CD4-positive, alpha-beta T cell (primary cell): ENCODE measurements at regions not wholly inside any gene's neighbourhood (a gene's known extent, or its start where the extent isn't known, plus 50 kb on each side); places are given as distances from the start of the nearest gene placed in this dataset.

ENCODE experiments used
- ATAC-seq: fragments of 200-7000 bp; cut with Tn5 transposase; one replicate; pipeline ENCODE4 v1.10.0; 2022; ENCODE audit warnings: mild to moderate bottlenecking; ENCODE audit not compliant: poor library complexity
- CTCF ChIA-PET: fragments of 350-600 bp; sonication (Branson Sonifier 250); formaldehyde crosslinking; loops from one replicate; lab custom pipeline; 2021; ENCODE audit warnings: antibody characterized with exemption, inconsistent platforms; lab: Charles Lee
- POLR2A ChIA-PET: fragments of 350-600 bp; sonication (Branson Sonifier 250); formaldehyde crosslinking; loops from one replicate; lab custom pipeline; 2021; ENCODE audit warnings: antibody characterized with exemption, inconsistent platforms; lab: Charles Lee
- DNase-seq, 14 experiments: peaks; one replicate each; pipeline ENCODE4 v3.0.0-alpha.2; 2013 to 2020; ENCODE audit warnings: mixed read lengths in 2 of 14
- H3K27ac ChIP-seq, 2 donors: one replicate each; pipeline versions ENCODE4 v1.5.1 to v1.7.0; 2013; ENCODE audit warnings: low read length in 2 of 2, low read depth in 1 of 2, mild to moderate bottlenecking in 1 of 2
- H3K27me3 ChIP-seq, 2 experiments: 1 replicate in 1 of 2; 2 replicates in 1 of 2; pipeline versions ENCODE4 v1.6.1 to v1.7.0; 2013; ENCODE audit warnings: low read length in 2 of 2, control low read depth in 1 of 2, mild to moderate bottlenecking in 1 of 2, moderate library complexity in 1 of 2; ENCODE audit not compliant: insufficient read depth in 2 of 2, control insufficient read depth in 1 of 2
- H3K36me3 ChIP-seq: one replicate; pipeline ENCODE4 v1.6.1; 2013; ENCODE audit warnings: low read length, control low read depth; ENCODE audit not compliant: insufficient read depth
- H3K4me1 ChIP-seq: one replicate; pipeline ENCODE4 v1.6.1; 2013; ENCODE audit warnings: low read length, control low read depth; ENCODE audit not compliant: insufficient read depth
- H3K4me3 ChIP-seq: one replicate; pipeline ENCODE4 v1.5.1; 2013; ENCODE audit warnings: mild to moderate bottlenecking, low read length, moderate library complexity
- H3K9me3 ChIP-seq, 2 experiments: 1 replicate in 1 of 2; 2 replicates in 1 of 2; pipeline versions ENCODE4 v1.6.1 to v1.7.0; 2013; ENCODE audit warnings: low read length in 2 of 2, mild to moderate bottlenecking in 2 of 2, control low read depth in 1 of 2, moderate library complexity in 1 of 2; ENCODE audit not compliant: control insufficient read depth in 1 of 2, insufficient read depth in 1 of 2
- H3K27ac Mint-ChIP-seq: one replicate; pipeline ENCODE4 v1.8.0; 2020; ENCODE audit warnings: mixed read lengths
- H3K27me3 Mint-ChIP-seq: one replicate; pipeline ENCODE4 v1.8.0; 2021; ENCODE audit warnings: mixed read lengths
- H3K36me3 Mint-ChIP-seq: one replicate; pipeline ENCODE4 v1.8.0; 2021; ENCODE audit warnings: low read depth, mixed read lengths
- H3K4me1 Mint-ChIP-seq: one replicate; pipeline ENCODE4 v1.8.0; 2021; ENCODE audit warnings: low read depth, mixed read lengths
- H3K4me3 Mint-ChIP-seq: one replicate; pipeline ENCODE4 v1.8.0; 2020; ENCODE audit warnings: mild to moderate bottlenecking, mixed read lengths
- H3K9me3 Mint-ChIP-seq: one replicate; pipeline ENCODE4 v1.8.0; 2020; ENCODE audit warnings: mixed read lengths
- intact Hi-C, 2 experiments: fragments of 100-400 bp; cut with DNase I in 1 of 2; cut with micrococcal nuclease in 1 of 2; formaldehyde crosslinking; loops; one replicate each; pipeline versions ENCODE4 v1.15.1 to v1.9.0; 2023 to 2025; cut with DNase I, micrococcal nuclease
- TF ChIP-seq, protein P1 (sequence below): fragments of 200-600 bp; IDR thresholded peaks from one replicate; pipeline ENCODE4 v1.8.0; 2022; ENCODE audit warnings: antibody characterized with exemption, mild to moderate bottlenecking

DNA sequence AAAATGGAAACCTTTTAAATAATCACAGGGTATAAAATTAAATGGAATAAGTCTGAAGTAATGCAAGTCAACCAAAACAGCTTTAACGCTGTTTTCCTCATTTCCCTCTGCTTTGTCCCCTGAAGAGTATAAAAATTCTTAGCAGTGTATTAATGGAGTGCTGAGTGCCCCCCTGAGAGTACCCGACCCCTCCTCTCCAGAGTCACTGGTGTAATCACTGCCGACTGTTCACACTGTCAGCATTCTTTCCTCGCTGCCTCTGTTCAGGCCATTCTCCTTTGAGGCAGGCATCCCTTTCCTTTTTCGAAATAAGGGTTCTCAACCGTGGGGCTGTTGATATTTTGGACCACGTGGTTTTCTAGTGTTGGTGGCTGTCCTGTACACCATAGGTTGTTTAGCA lies 146.9 kb upstream of the SLC10A2 start:
- H3K4me3 Mint-ChIP-seq = no peak overlapping the region
- no peaks in the 10 kb centered on the region for H3K36me3 Mint-ChIP-seq
- H3K27ac ChIP-seq = no peak overlapping the region
- H3K4me3 ChIP-seq = no peak overlapping the region
- ATAC-seq = no peak
- H3K4me1 ChIP-seq = no peaks in the 10 kb centered on the region
- H3K9me3 ChIP-seq = peaks cover 0 to 3% of the 10 kb centered on the region in 2 experiments
- ChIA-PET POLR2A (no interaction called here), CTCF (no interaction called here)
- no peaks in the 10 kb centered on the region for H3K27me3 Mint-ChIP-seq
- H3K9me3 Mint-ChIP-seq = no peaks in the 10 kb centered on the region
- H3K27ac Mint-ChIP-seq = no peak overlapping the region
- H3K36me3 ChIP-seq = no peaks in the 10 kb centered on the region
- no peak for DNase-seq
- TF ChIP-seq, protein P1, sequence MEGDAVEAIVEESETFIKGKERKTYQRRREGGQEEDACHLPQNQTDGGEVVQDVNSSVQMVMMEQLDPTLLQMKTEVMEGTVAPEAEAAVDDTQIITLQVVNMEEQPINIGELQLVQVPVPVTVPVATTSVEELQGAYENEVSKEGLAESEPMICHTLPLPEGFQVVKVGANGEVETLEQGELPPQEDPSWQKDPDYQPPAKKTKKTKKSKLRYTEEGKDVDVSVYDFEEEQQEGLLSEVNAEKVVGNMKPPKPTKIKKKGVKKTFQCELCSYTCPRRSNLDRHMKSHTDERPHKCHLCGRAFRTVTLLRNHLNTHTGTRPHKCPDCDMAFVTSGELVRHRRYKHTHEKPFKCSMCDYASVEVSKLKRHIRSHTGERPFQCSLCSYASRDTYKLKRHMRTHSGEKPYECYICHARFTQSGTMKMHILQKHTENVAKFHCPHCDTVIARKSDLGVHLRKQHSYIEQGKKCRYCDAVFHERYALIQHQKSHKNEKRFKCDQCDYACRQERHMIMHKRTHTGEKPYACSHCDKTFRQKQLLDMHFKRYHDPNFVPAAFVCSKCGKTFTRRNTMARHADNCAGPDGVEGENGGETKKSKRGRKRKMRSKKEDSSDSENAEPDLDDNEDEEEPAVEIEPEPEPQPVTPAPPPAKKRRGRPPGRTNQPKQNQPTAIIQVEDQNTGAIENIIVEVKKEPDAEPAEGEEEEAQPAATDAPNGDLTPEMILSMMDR = no peak
- intact Hi-C loops = no loop called here
- H3K27me3 ChIP-seq = no peaks in the 10 kb centered on the region
- H3K4me1 Mint-ChIP-seq = no peaks in the 10 kb centered on the region

DNA sequence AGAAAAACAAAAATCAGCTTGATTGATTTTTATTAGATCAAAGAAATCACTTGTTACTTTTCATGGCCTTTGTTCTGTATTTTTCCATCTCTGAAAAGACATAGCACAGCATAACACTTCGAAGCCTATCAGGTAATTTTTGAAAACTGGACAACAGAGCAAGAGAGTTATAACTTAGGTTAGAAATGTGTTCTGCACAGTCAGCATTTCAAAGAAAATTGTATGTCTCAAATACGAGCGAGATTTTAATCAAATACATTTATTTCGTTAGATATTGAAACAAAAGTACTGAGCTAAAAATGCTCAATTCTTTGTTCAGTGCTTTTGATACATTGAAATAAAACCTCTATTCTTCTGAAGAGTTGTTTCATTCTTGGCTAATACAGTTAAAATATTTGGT lies 144.1 kb upstream of the SLC10A2 start:
- Mint-ChIP-seq H3K9me3 (no peaks in the 10 kb centered on the region), H3K27ac (no peak overlapping the region), H3K36me3 (no peaks in the 10 kb centered on the region), H3K4me3 (no peak overlapping the region), H3K27me3 (no peaks in the 10 kb centered on the region), H3K4me1 (no peaks in the 10 kb centered on the region)
- intact Hi-C loops = no loop called here
- Histone ChIP-seq H3K4me3 (no peak overlapping the region), H3K27ac (no peak overlapping the region), H3K27me3 (no peaks in the 10 kb centered on the region), H3K36me3 (no peaks in the 10 kb centered on the region), H3K9me3 (peaks cover 0 to 3% of the 10 kb centered on the region in 2 experiments), H3K4me1 (no peaks in the 10 kb centered on the region)
- POLR2A ChIA-PET = no interaction called here
- TF ChIP-seq, protein P1 = no peak
- CTCF ChIA-PET = no interaction called here
- no peak for DNase-seq
- no peak for ATAC-seq

DNA sequence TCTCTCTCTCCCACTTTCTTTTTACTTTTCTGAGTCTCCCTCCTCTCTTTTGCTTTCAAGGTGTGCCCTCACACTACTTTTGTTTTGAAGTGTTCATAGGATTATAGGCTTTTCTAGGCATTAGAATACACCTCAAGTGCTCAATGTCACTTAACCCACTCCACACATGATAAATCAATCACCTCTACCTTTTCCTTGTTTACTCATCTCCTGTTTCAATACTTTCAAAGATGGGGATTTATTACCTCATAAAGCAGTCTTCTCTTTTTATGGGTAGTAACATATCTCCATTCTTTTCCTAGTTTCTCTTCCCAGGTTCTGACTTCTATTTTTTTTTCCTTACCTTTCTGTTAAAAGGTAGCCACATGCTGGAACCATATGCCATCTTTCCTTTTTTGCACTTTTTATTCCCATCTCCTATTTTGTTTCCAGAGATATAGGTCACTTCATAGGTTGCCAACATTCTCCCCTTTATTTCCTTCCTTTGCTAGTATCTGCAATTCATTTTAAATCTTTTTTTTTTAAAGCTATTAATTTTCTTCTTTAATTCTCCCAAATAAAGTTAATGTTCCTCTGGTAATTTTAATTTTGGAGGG lies 137.6 kb upstream of the SLC10A2 start:
- Histone ChIP-seq H3K4me1 (no peaks in the 10 kb centered on the region), H3K9me3 (peaks cover 0 to 4% of the 10 kb centered on the region in 2 experiments), H3K36me3 (no peaks in the 10 kb centered on the region), H3K27me3 (no peaks in the 10 kb centered on the region), H3K4me3 (no peak overlapping the region), H3K27ac (no peak overlapping the region)
- POLR2A ChIA-PET = no interaction called here
- H3K27ac Mint-ChIP-seq = no peak overlapping the region
- H3K4me3 Mint-ChIP-seq = no peak overlapping the region
- H3K27me3 Mint-ChIP-seq = no peaks in the 10 kb centered on the region
- no peak for ATAC-seq
- intact Hi-C loops = no loop called here
- H3K36me3 Mint-ChIP-seq = no peaks in the 10 kb centered on the region
- H3K4me1 Mint-ChIP-seq = no peaks in the 10 kb centered on the region
- TF ChIP-seq, protein P1 = no peak
- CTCF ChIA-PET = no interaction called here
- peaks cover 4% of the 10 kb centered on the region for H3K9me3 Mint-ChIP-seq
- no peak for DNase-seq
